CD14-positive monocyte (primary cell): ENCODE measurements at regions not wholly inside any gene's neighbourhood (a gene's known extent, or its start where the extent isn't known, plus 50 kb on each side); places are given as distances from the start of the nearest gene placed in this dataset.

Experiments
- DNase-seq, 3 donors: peaks; one replicate each; pipeline ENCODE4 v3.0.0-alpha.2; 2011 to 2022
- H2AFZ ChIP-seq: 2 replicates; pipeline ENCODE4 v1.6.0; 2012; ENCODE audit warnings: mild to moderate bottlenecking, low read depth, low read length, inconsistent platforms; ENCODE audit not compliant: insufficient read depth, poor library complexity, severe bottlenecking
- H3K27ac ChIP-seq, 2 donors: 1 replicate in 1 of 2; 2 replicates in 1 of 2; pipeline ENCODE4 v1.5.1; 2012 to 2013; ENCODE audit warnings: low read length in 2 of 2, control low read depth in 1 of 2, inconsistent platforms in 1 of 2, low read depth in 1 of 2, mild to moderate bottlenecking in 1 of 2
- H3K27me3 ChIP-seq, 2 donors: one replicate each; pipeline versions ENCODE4 v1.6.0 to v1.6.1; 2011 to 2013; ENCODE audit warnings: low read length in 2 of 2; ENCODE audit not compliant: control insufficient read depth in 2 of 2, insufficient read depth in 2 of 2
- H3K36me3 ChIP-seq, 2 donors: replicated peaks in 1 of 2; 1 replicate in 1 of 2; 2 replicates in 1 of 2; pipeline versions ENCODE4 v1.5.1 to v1.6.1; 2012 to 2013; ENCODE audit warnings: low read length in 2 of 2, control low read depth in 1 of 2, inconsistent platforms in 1 of 2, mild to moderate bottlenecking in 1 of 2; ENCODE audit not compliant: insufficient read depth in 2 of 2, control insufficient read depth in 1 of 2
- H3K4me1 ChIP-seq, 2 donors: 1 replicate in 1 of 2; 2 replicates in 1 of 2; pipeline versions ENCODE4 v1.5.1 to v1.6.1; 2012 to 2013; ENCODE audit warnings: low read length in 2 of 2, control low read depth in 1 of 2, inconsistent platforms in 1 of 2, mild to moderate bottlenecking in 1 of 2, moderate library complexity in 1 of 2; ENCODE audit not compliant: insufficient read depth in 2 of 2, control insufficient read depth in 1 of 2
- H3K4me2 ChIP-seq: replicated peaks from 2 replicates; pipeline ENCODE3; 2012; ENCODE audit warnings: low read length, moderate library complexity, mild to moderate bottlenecking; ENCODE audit not compliant: poor library complexity, severe bottlenecking; ENCODE audit errors: extremely low read depth
- H3K4me3 ChIP-seq, 3 experiments: fragments of 200-600 bp in 1 of 3; sonication (generic) in 1 of 3; replicated peaks in 1 of 3; 1 replicate in 2 of 3; 2 replicates in 1 of 3; pipeline ENCODE4 v1.5.1; 2011 to 2013; ENCODE audit warnings: low read length in 3 of 3, mild to moderate bottlenecking in 3 of 3, control low read depth in 2 of 3, low read depth in 2 of 3, inconsistent platforms in 1 of 3, moderate library complexity in 1 of 3
- H3K79me2 ChIP-seq: 2 replicates; pipeline ENCODE4 v1.6.0; 2012; ENCODE audit warnings: mild to moderate bottlenecking, control low read depth, inconsistent platforms, low read length, moderate library complexity; ENCODE audit not compliant: insufficient read depth
- H3K9ac ChIP-seq: 2 replicates; pipeline ENCODE4 v1.6.0; 2017; ENCODE audit warnings: low read length, mild to moderate bottlenecking; ENCODE audit not compliant: insufficient read depth, poor library complexity, severe bottlenecking
- H3K9me3 ChIP-seq, 2 donors: replicated peaks in 1 of 2; 1 replicate in 1 of 2; 2 replicates in 1 of 2; pipeline versions ENCODE4 v1.5.1 to v1.6.1; 2012 to 2013; ENCODE audit warnings: low read length in 2 of 2, control low read depth in 1 of 2; ENCODE audit not compliant: control insufficient read depth in 1 of 2, insufficient read depth in 1 of 2
- H4K20me1 ChIP-seq: 2 replicates; pipeline ENCODE4 v1.6.0; 2012; ENCODE audit warnings: mild to moderate bottlenecking, low read length, control low read depth, moderate library complexity; ENCODE audit not compliant: insufficient read depth
- H3K27ac Mint-ChIP-seq, 7 donors: one replicate each; pipeline ENCODE4 v1.8.0; 2020; ENCODE audit warnings: mild to moderate bottlenecking in 7 of 7, mixed read lengths in 7 of 7, moderate library complexity in 6 of 7, inconsistent platforms in 2 of 7
- H3K27me3 Mint-ChIP-seq, 3 donors: one replicate each; pipeline ENCODE4 v1.8.0; 2021 to 2022; ENCODE audit warnings: low read depth in 3 of 3, mild to moderate bottlenecking in 3 of 3, mixed read lengths in 3 of 3, moderate library complexity in 3 of 3, inconsistent platforms in 1 of 3
- H3K36me3 Mint-ChIP-seq, 2 donors: one replicate each; pipeline ENCODE4 v1.8.0; 2020; ENCODE audit warnings: mixed read lengths in 2 of 2, inconsistent platforms in 1 of 2, mild to moderate bottlenecking in 1 of 2
- H3K4me1 Mint-ChIP-seq: one replicate; pipeline ENCODE4 v1.8.0; 2020; ENCODE audit warnings: mild to moderate bottlenecking, mixed read lengths
- H3K4me3 Mint-ChIP-seq, 2 donors: one replicate each; pipeline ENCODE4 v1.8.0; 2020; ENCODE audit warnings: mild to moderate bottlenecking in 2 of 2, mixed read lengths in 2 of 2, moderate library complexity in 1 of 2
- H3K9me3 Mint-ChIP-seq, 7 donors: one replicate each; pipeline ENCODE4 v1.8.0; 2020 to 2022; ENCODE audit warnings: mixed read lengths in 7 of 7, mild to moderate bottlenecking in 6 of 7, moderate library complexity in 6 of 7, inconsistent platforms in 2 of 7
- CTCF ChIP-seq: fragments of 200-600 bp; IDR thresholded peaks from one replicate; pipeline ENCODE4 v1.8.0; 2022; ENCODE audit warnings: antibody characterized with exemption, mild to moderate bottlenecking
- WGBS: methylation state at CpG from one replicate; pipeline ENCODE4 v1.1.5; 2013; ENCODE audit warnings: missing lambda C conversion rate; ENCODE audit not compliant: insufficient coverage; 5-methylcytosine and 5-hydroxymethylcytosine counted together
- intact Hi-C, 2 donors: fragments of 100-400 bp; cut with micrococcal nuclease; formaldehyde crosslinking; loops; one replicate each; pipeline versions ENCODE4 v1.15.0 to v1.15.1; 2023

DNA sequence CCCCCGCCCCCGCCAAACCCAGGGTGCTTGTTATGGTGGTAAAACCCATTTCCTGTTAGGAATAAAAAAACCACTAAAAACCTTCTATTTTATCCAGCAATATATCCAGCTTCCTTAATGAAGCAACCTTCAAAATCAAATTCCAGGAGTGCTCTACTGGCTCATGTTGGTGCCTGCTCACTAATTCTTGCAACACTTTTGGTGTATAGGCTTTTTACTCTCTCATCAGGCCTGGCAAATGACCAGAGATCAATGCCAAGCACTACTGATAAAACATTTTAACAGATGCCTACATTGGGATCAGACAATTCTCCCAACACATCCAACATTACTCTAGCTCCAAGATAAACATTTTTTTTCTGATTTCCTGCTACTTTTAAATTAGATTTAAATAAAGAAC lies 312.4 kb downstream of the KCNJ3 start:
- Histone ChIP-seq H3K9me3 (peaks cover 0 to 4% of the 10 kb centered on the region in 2 donors), H3K4me3 (no peak overlapping the region), H3K4me2 (no peak overlapping the region), H2AFZ (no peak overlapping the region), H3K4me1 (no peaks in the 10 kb centered on the region), H4K20me1 (no peaks in the 10 kb centered on the region), H3K79me2 (no peaks in the 10 kb centered on the region), H3K9ac (no peak overlapping the region), H3K27me3 (no peaks in the 10 kb centered on the region), H3K36me3 (no peaks in the 10 kb centered on the region), H3K27ac (no peak overlapping the region)
- H3K9me3 Mint-ChIP-seq, result peaks cover 0 to 2% (median 0%) of the 10 kb centered on the region in 7 donors
- H3K36me3 Mint-ChIP-seq, result no peaks in the 10 kb centered on the region
- H3K4me1 Mint-ChIP-seq, result no peaks in the 10 kb centered on the region
- no peak for TF ChIP-seq CTCF
- no CpG with 5 or more reads among the region's 2 CpGs for WGBS
- no peaks in the 10 kb centered on the region for H3K27me3 Mint-ChIP-seq
- DNase-seq, result no peak
- H3K27ac Mint-ChIP-seq, result no peak overlapping the region
- intact Hi-C loops, result no loop called here
- no peak overlapping the region for H3K4me3 Mint-ChIP-seq

DNA sequence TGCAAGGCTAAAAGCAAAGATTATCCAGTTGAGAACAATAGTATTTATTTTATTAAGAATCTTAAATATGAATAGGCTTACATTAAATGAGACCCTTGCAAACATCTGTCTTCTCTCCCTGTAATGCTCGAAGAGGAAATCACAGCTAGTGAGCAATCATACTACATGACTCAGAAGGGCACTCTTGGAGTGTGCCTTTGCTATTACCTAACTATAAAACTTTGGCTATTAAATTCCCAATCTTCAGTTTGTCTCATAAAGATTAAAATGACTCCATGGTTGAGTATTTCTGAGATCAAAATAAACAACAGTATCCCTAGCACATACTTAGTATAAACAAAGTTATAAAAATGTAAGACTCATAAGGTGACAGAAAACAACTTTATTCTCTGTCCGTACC lies 296.9 kb downstream of the KCNJ3 start:
- no peak overlapping the region for H3K27ac ChIP-seq
- DNase-seq, result no peak
- H3K9me3 ChIP-seq, result no peaks in the 10 kb centered on the region
- no peaks in the 10 kb centered on the region for H3K36me3 ChIP-seq
- no peak overlapping the region for H2AFZ ChIP-seq
- H3K9me3 Mint-ChIP-seq, result no peaks in the 10 kb centered on the region
- H3K9ac ChIP-seq, result no peak overlapping the region
- no peak for TF ChIP-seq CTCF
- H3K4me1 Mint-ChIP-seq, result no peaks in the 10 kb centered on the region
- intact Hi-C loops, result no loop called here
- H3K27me3 Mint-ChIP-seq, result no peaks in the 10 kb centered on the region
- WGBS, result no CpG with 5 or more reads among the region's 2 CpGs
- H3K36me3 Mint-ChIP-seq, result no peaks in the 10 kb centered on the region
- H3K4me2 ChIP-seq, result no peak overlapping the region
- no peaks in the 10 kb centered on the region for H3K79me2 ChIP-seq
- no peaks in the 10 kb centered on the region for H3K27me3 ChIP-seq
- H4K20me1 ChIP-seq, result no peaks in the 10 kb centered on the region
- H3K4me1 ChIP-seq, result no peaks in the 10 kb centered on the region
- H3K4me3 ChIP-seq, result no peak overlapping the region
- no peak overlapping the region for H3K27ac Mint-ChIP-seq
- no peak overlapping the region for H3K4me3 Mint-ChIP-seq
